Aorta (tissue), 5 donors: ENCODE measurements at regions not wholly inside any gene's neighbourhood (a gene's known extent, or its start where the extent isn't known, plus 50 kb on each side); places are given as distances from the start of the nearest gene placed in this dataset.

ENCODE experiments used
- ATAC-seq: fragments of 200-7000 bp; cut with Tn5 transposase; one replicate; pipeline ENCODE4 v1.9.1; 2022; ENCODE audit warnings: moderate library complexity; ENCODE audit not compliant: low FRiP score
- DNase-seq, 2 donors: peaks; one replicate each; pipeline ENCODE4 v3.0.0-alpha.2; 2020
- H3K27ac ChIP-seq, 2 donors: one replicate each; pipeline ENCODE4 v1.5.1; 2013; ENCODE audit warnings: low read length in 2 of 2, mild to moderate bottlenecking in 2 of 2, moderate library complexity in 2 of 2, control low read depth in 1 of 2, inconsistent platforms in 1 of 2, low read depth in 1 of 2
- H3K27me3 ChIP-seq, 2 donors: one replicate each; pipeline ENCODE4 v1.6.1; 2013; ENCODE audit warnings: control low read depth in 1 of 2, low read length in 1 of 2, mild to moderate bottlenecking in 1 of 2, moderate library complexity in 1 of 2; ENCODE audit not compliant: insufficient read depth in 2 of 2, control insufficient read depth in 1 of 2
- H3K36me3 ChIP-seq, 2 donors: one replicate each; pipeline ENCODE4 v1.6.1; 2013; ENCODE audit warnings: control low read depth in 1 of 2, low read length in 1 of 2, mild to moderate bottlenecking in 1 of 2; ENCODE audit not compliant: insufficient read depth in 2 of 2, control insufficient read depth in 1 of 2
- H3K4me1 ChIP-seq, 2 donors: one replicate each; pipeline ENCODE4 v1.6.1; 2013; ENCODE audit warnings: low read length in 2 of 2, control low read depth in 1 of 2, mild to moderate bottlenecking in 1 of 2, moderate library complexity in 1 of 2; ENCODE audit not compliant: insufficient read depth in 2 of 2, control insufficient read depth in 1 of 2
- H3K4me3 ChIP-seq, 2 donors: one replicate each; pipeline ENCODE4 v1.5.1; 2013; ENCODE audit warnings: low read length in 2 of 2, control low read depth in 1 of 2, mild to moderate bottlenecking in 1 of 2
- H3K9me3 ChIP-seq: one replicate; pipeline ENCODE4 v1.6.1; 2013; ENCODE audit warnings: mild to moderate bottlenecking, low read length; ENCODE audit not compliant: control insufficient read depth
- WGBS, 2 donors: extraction: QIAGEN DNeasy Blood & Tissue Kit; methylation state at CpG; one replicate each; pipeline ENCODE4 v1.1.7; 2013; 5-methylcytosine and 5-hydroxymethylcytosine counted together
- intact Hi-C, 2 donors: fragments of 100-400 bp; cut with DNase I; formaldehyde crosslinking; loops; one replicate each; pipeline versions ENCODE4 v1.14.2 to v1.15.0; 2022
- donor health status: healthy with polysubstance abuse.
- donor health status: Bipolar disorder and iron deficiency.
- donor health status: DM: no; HTN: no; CAD: no.
- donor health status: DM: no; HTN: no; CAD: no.
- donor health status: DM: yes; HTN: yes; CAD: no.

DNA sequence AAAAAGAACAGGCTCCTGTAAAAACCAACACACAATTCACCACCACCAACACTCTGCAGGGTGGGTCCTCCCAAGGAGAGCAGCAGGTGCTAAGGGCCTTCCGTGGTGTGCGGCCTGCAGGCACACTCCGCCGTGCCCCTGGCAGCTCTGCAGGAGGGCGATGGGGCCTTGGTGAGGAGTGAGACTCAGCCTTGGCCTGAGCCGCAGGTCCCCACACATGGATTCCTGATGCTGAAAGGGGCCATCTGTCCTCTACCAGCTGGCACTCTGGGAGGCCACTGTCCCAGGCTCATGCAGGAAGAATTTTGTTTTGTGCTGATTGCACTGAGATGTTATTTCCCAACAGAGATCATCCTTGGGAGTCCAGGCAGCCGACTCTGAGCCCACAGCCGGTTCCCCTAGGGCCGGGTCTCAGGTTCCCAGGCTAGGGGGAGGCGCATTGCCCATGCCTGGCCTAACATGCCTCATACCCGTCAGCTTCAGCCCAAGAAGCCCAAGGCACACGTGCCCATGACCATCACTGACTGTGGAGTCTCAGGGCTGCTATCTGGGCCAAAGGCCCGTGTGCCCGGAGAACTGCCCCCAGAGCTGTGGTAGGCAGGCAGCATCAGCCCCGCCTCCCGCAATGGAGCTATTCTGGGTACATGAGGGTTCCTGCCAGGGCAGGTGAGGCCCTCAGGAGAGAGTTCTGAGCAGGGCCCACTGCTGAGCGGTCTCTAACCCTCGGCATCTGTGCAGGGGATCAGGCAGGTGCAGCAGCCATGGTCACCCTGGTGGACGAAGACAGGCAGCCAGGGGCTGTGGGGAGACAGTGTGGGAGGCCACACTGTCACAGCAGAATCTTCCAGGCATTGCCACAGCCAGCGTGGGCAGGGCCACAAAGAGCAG, 97.9 kb upstream of the ZNF469 start:
- peak; percentile 33 to 52 for DNase-seq
- no peak overlapping the region for H3K4me3 ChIP-seq
- no peaks in the 10 kb centered on the region for H3K4me1 ChIP-seq
- no peaks in the 10 kb centered on the region for H3K27me3 ChIP-seq
- WGBS, 2 donors, result 96% methylated on average over 20 of the region's 20 CpGs
- no peaks in the 10 kb centered on the region for H3K36me3 ChIP-seq
- intact Hi-C loops, result no loop called here
- no peak for ATAC-seq
- H3K9me3 ChIP-seq, result peaks cover 5% of the 10 kb centered on the region
- no peak overlapping the region for H3K27ac ChIP-seq

DNA sequence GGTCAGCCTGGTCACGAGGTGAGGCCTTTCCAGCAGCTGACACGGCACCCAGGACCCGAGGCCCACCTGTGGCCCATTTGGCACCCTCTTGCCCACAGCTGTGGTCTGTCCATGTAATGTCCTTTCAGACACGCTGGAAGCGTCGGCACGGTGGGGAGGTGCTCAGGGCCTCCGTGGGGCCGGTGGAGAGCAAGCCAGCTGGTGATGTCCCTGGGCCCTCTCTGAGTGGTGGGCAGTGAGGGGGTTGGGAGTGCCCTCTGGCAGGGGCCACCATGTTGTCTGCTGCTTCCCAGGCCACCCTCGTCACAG, 97.3 kb upstream of the ZNF469 start:
- H3K4me1 ChIP-seq, result no peaks in the 10 kb centered on the region
- no peak overlapping the region for H3K27ac ChIP-seq
- intact Hi-C loops, result no loop called here
- H3K27me3 ChIP-seq, result no peaks in the 10 kb centered on the region
- DNase-seq (peak in 1 of 2 donors; percentile 26), ATAC-seq (peak; percentile 55)
- H3K4me3 ChIP-seq, result no peak overlapping the region
- WGBS, 2 donors, result 87 to 92% methylated on average over 10 of the region's 10 CpGs
- no peaks in the 10 kb centered on the region for H3K36me3 ChIP-seq
- peaks cover 5% of the 10 kb centered on the region for H3K9me3 ChIP-seq

DNA sequence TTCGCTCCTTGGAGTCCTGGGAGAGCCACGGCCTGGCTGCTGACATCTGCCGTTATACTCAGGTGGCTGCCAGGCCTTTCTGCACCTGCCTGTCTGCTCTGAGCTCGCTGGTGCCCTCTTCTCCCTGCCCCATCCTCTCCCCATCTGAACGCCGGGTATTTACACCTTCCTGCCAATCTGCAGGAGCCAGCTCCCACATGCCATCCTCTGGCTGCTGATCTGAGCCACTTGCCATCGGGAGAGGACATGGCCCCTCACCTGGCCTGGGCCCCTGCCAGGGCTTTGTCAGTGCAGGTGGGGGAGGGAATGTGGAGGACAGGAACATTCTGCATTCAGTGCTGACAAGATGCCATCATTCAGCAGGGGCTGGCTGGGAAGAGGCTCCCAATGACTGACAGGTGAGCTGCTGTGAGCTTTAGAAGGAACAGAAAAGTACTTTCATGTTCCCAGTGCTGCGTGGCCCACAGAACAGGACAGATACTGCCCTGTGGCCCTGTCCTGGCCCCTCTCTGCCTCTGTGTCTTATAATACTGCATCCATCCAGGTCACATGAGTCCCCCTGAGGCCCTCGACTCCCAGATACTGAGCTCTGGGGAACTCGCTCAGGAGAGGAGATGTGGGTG, 96.3 kb upstream of the ZNF469 start:
- intact Hi-C loops, result no loop called here
- 94 to 95% methylated on average over 10 of the region's 10 CpGs for WGBS, 2 donors

DNA sequence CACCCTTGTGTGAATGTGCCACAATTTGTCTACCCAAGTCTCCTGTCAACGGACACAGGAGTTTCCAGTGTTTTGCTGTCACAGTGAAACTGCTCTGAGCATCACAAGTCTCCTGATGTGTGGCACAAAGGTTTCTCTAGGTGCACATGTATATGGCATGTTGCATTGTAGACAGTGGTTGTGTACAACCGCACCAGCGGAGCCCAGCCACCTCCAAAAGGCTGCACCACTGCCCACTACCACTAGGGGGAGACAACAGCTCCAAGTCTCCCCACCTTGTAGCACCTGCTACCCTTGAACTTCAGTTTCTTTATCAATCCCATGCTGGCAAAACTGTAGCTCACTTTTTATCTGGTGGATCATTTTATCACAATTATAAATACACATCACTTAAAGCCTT, 95.5 kb upstream of the ZNF469 start:
- DNase-seq (peak; percentile 5 to 59), ATAC-seq (no peak)
- Histone ChIP-seq H3K4me3 (no peak overlapping the region), H3K27ac (no peak overlapping the region), H3K27me3 (no peaks in the 10 kb centered on the region), H3K4me1 (no peaks in the 10 kb centered on the region), H3K9me3 (peaks cover 5% of the 10 kb centered on the region), H3K36me3 (no peaks in the 10 kb centered on the region)
- intact Hi-C loops, result no loop called here
- WGBS, 2 donors, result 77 to 97% methylated on average over 3 of the region's 3 CpGs

More for the DNA sequence above, 96.3 kb upstream of the ZNF469 start:
- Histone ChIP-seq H3K4me3 (no peak overlapping the region), H3K27me3 (no peaks in the 10 kb centered on the region), H3K27ac (no peak overlapping the region), H3K4me1 (no peaks in the 10 kb centered on the region), H3K9me3 (peaks cover 5% of the 10 kb centered on the region), H3K36me3 (no peaks in the 10 kb centered on the region)
- ATAC-seq (no peak), DNase-seq (peak; percentile 39 to 53)

DNA sequence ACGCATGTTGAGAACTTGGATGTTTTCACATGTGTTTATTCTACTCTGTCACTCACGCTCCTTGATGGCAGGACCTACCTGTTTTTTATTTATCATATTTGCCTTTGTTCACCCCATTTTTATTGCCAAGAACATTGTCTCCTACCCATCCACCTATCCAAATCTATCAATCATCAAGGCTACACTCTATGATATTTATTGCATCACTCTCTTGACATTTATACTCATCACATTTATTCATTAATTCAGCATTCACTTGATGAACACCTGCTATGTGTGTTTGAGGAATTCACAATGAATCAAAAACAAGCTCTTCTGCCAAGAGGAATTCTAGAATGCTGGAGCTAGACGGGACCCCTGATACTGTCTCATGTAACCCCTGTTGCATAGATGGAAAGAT, 94.5 kb upstream of the ZNF469 start:
- intact Hi-C loops, result no loop called here
- no peaks in the 10 kb centered on the region for H3K4me1 ChIP-seq
- no peaks in the 10 kb centered on the region for H3K27me3 ChIP-seq
- 76 to 87% methylated on average over 3 of the region's 3 CpGs for WGBS, 2 donors
- peaks cover 5% of the 10 kb centered on the region for H3K9me3 ChIP-seq
- no peak overlapping the region for H3K4me3 ChIP-seq
- no peak overlapping the region for H3K27ac ChIP-seq
- no peak for DNase-seq
- no peak for ATAC-seq
- no peaks in the 10 kb centered on the region for H3K36me3 ChIP-seq

DNA sequence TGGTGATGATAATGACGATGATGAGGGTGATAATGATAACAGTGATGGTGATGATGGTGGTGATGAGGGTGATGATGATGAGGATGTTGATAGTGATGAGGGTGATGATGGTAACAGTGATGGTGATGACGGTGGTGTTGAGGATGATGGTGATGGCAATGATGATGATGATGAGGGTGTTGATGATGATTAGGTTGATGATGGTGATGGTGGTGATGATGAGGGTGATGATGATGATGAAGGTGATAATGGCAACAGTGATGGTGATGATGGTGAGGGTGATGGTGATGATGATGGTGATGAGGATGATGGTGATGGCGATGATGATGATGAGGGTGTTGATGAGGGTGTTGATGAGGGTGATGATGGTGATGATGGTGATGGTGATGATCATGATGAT, 93.8 kb upstream of the ZNF469 start:
- peaks cover 5% of the 10 kb centered on the region for H3K9me3 ChIP-seq
- intact Hi-C loops, result no loop called here
- H3K27ac ChIP-seq, result no peak overlapping the region
- H3K4me1 ChIP-seq, result no peaks in the 10 kb centered on the region
- H3K36me3 ChIP-seq, result no peaks in the 10 kb centered on the region
- ATAC-seq (no peak), DNase-seq (no peak)
- WGBS, 2 donors, result 86 to 89% methylated on average over 3 of the region's 3 CpGs
- no peaks in the 10 kb centered on the region for H3K27me3 ChIP-seq
- no peak overlapping the region for H3K4me3 ChIP-seq

DNA sequence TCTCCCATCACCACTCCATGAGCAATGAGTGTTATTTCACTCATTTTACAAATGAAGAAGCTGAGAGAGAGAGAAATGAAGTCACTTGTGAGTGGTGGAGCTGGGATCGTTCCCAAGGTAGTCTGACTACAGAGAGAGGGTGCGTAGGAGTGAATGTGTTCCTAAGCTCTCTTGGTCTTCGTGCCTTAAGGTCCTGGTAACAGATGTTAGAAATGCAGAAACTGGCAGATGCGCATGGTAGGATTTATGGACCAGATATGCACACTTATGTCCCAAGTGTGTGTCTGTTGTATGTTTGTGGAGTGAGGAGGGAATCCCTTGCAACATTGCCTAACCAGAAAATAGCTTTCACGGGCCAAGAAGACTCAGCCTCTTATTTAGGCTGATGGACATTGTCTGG, 93.2 kb upstream of the ZNF469 start:
- Histone ChIP-seq H3K4me3 (no peak overlapping the region), H3K9me3 (peaks cover 5% of the 10 kb centered on the region), H3K27me3 (no peaks in the 10 kb centered on the region), H3K27ac (no peak overlapping the region), H3K4me1 (no peaks in the 10 kb centered on the region), H3K36me3 (no peaks in the 10 kb centered on the region)
- ATAC-seq (no peak), DNase-seq (no peak)
- WGBS, 2 donors, result 75 to 84% methylated on average over 5 of the region's 5 CpGs
- intact Hi-C loops, result no loop called here

DNA sequence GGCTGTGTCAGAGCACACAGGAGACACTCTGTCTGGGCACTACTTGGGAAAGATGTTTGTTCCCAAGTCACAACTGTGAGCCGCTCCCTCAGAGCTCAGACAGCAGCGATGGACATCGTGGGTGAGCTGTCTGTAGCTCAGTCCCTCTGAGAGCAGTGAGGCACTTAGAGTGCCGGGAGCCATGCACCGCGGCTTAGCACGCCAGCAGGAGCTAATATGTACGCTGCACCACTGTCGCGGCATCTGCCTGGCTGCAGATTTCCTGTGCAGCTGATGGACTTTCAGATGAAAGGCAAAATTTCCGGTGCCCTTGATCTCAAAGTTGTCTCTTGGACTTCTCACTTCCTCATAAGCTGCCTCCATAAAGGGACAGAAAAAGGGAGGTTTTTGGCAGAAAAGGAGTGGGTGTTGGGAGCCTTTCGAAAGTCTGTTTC, 92.8 kb upstream of the ZNF469 start:
- Histone ChIP-seq H3K4me1 (no peaks in the 10 kb centered on the region), H3K27me3 (no peaks in the 10 kb centered on the region), H3K4me3 (no peak overlapping the region), H3K27ac (no peak overlapping the region), H3K36me3 (no peaks in the 10 kb centered on the region), H3K9me3 (peaks cover 5% of the 10 kb centered on the region)
- WGBS, 2 donors, result 75 to 83% methylated on average over 12 of the region's 12 CpGs
- ATAC-seq, result no peak
- intact Hi-C loops, result no loop called here
- DNase-seq, result no peak
